Hematopoietic multipotent progenitor cell (in vitro differentiated cells): ENCODE measurements at regions not wholly inside any gene's neighbourhood (a gene's known extent, or its start where the extent isn't known, plus 50 kb on each side); places are given as distances from the start of the nearest gene placed in this dataset.
"Not testable (repeated sequence)": the region's sequence is repeated elsewhere in the genome, so short reads cannot be mapped to it uniquely, and the experiment has no call there.

ENCODE experiments used
- DNase-seq, 3 donors: peaks; one replicate each; pipeline ENCODE4 v3.0.0-alpha.2; 2011 to 2015; ENCODE audit warnings: low read depth in 2 of 3, low spot score in 2 of 3

- no peak for DNase-seq
Measured at GRCh38 chr12:94817695-94818075, 167.3 kb upstream of the TMCC3 start.

- not testable (repeated sequence) for DNase-seq
Measured at GRCh38 chr12:94817201-94817600, 166.8 kb upstream of the TMCC3 start.

DNA sequence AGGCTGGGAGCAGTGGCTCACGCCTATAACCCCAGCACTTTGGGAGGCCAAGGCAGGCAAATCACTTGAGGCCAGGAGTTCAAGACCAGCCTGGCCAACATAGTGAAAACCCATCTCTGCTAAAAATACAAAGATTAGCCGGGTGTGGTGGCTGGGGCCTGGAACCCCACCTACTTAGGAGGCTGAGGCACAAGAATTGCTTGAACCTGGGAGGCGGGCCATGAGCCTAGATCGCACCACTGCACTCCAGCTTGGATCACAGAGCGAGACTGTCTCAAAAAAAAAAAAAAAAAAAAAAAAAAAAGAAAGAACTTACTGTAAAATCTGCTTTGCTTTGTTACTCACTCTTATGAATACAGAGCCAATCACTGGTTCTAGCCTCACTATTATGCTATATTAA lies 166.4 kb upstream of the TMCC3 start:
- DNase-seq, result not testable (repeated sequence)

DNA sequence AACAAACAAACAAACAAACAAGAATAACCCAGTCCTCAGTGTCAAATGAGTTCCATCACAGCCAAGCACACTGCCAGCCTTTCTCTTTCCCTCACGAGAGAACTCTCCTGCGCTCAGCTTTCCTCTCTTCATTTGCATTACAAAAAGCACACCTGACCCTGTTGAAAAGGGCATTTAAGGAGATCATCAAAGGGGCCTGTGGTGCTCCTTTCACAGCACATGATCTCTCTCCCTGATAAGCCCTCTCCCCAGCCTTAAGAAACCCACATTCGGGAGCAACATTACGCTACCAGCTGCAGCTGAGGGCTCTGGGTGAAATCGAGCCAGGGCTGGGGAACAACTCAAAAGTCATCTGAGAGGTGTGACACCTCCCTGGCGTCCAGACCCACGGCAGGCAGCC lies 165.6 kb upstream of the TMCC3 start:
- no peak for DNase-seq

GRCh38 chr12:94815450-94815849 lies 165.1 kb upstream of the TMCC3 start:
- no peak for DNase-seq

GRCh38 chr12:94813314-94813713 lies 163.0 kb upstream of the TMCC3 start:
- DNase-seq, result peak in 1 of 3 donors; percentile 23

- no peak for DNase-seq
Measured at GRCh38 chr12:94812345-94812744, 162.0 kb upstream of the TMCC3 start.

- DNase-seq, result no peak
Measured at GRCh38 chr12:94811611-94812010, 161.3 kb upstream of the TMCC3 start.

DNA sequence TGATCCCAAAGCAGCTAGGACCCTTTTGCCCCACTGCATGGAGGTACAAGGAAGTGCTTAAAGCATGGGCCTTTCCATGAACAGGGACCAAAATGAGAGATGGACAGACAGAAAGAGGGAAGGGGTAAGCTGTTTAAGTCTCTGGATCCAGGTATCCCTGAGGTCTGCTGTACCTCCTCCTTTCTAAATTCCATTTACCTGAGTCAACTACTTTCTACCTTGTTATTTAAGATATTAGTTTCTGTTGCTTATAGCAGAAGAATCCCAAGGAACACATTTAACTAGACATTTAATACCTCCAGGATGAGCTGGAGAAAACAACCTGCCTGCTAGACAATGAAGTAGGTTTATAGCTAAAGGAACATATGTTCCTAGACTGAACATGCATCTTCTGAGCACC lies 157.6 kb upstream of the TMCC3 start:
- no peak for DNase-seq

DNA sequence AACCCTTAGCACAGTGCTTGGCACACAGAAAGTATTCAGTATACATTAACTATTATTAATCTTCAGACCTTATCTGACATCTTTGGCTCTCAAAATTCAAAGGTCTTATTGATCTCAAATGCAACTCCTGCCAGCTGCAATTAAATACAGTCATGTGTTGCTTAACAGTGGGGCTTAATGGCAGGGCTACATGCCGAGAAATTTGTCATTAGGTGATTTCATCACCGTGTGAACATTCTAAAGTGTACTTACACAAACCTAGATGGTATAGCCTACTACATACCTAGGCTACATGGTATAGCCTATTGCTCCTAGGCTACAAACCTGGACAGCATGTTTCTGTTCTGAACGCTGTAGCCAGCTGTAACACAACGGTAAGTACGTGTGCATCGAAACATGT lies 156.3 kb upstream of the TMCC3 start:
- DNase-seq, result no peak

DNA sequence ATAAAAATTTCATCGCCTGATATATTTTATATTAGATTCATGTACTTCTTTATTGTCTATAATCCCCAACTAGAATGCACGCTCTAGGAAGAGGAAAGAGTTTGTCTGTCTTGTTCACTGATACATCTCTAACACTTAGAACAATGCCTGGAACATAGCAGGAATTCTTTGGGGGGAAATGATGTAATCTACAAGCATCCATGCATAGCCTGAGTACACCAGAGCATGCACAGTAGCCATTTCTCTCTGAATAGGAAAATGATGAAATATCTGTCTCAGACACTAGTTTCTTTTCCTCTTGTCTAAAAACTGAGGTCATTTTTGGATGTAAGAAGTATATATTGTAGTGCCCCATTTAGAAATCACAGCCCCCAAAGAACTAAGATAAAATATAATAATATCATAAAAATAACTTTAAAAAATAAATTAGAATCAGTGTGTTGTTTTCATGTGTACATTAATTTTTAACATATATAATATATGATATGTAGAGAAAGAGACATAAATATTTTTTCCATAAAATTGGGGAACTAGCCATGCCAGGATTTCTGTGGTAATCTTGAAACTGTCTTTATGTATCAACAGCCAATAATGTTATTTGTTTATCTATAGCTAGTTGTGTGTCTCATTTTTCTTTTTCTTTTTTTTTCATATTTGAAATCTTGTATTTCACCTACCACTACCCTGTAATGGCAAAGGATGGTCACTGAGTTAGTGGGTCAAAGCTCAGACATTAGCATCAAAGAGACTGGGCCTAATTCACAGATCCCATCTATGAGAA lies 155.6 kb upstream of the TMCC3 start:
- DNase-seq, result no peak

GRCh38 chr12:94803939-94804338 lies 153.6 kb upstream of the TMCC3 start:
- DNase-seq, result no peak

- DNase-seq, result no peak
Measured at GRCh38 chr12:94802796-94803195, 152.4 kb upstream of the TMCC3 start.

- DNase-seq, result no peak
Measured at GRCh38 chr12:94801745-94802144, 151.4 kb upstream of the TMCC3 start.

DNA sequence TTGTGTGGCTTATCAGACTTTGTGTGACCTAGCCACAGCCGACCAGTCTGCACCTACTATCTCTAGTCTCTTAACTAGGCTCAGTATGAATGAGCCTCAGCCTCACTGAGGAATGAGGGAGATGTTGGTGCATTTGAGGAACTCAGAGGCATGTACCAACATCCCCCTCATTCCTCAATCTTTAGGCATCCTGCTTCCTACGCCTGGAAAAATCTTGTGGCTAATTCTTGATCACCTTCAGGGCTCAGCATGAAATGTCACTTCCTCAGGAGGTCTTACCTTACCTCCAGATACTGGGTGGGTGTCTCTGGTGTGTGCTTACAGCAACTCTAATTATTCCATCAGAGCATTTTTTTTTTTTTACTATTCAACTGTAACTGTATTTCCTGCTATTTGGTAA lies 148.8 kb upstream of the TMCC3 start:
- DNase-seq, result no peak

DNA sequence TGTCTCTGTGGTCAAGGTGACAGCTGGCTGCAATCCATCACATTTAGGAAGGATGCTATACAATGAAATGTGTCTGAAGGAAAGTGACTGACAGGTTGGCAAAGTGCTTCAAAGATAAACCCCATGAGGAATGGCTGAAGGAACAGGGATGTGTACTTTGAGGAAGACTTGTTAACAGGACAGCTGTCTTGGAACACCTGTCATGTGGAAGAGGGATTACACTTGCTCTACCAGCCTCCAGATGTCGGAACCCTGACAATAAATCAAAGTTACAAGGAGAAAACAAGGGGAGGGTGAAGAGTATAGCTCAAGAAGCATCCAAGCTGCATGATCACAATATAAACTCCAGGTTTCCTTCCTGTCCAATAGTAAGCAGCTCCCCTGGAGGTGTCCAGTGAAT lies 147.8 kb upstream of the TMCC3 start:
- no peak for DNase-seq

GRCh38 chr12:94795520-94795919 lies 145.2 kb upstream of the TMCC3 start:
- no peak for DNase-seq

DNA sequence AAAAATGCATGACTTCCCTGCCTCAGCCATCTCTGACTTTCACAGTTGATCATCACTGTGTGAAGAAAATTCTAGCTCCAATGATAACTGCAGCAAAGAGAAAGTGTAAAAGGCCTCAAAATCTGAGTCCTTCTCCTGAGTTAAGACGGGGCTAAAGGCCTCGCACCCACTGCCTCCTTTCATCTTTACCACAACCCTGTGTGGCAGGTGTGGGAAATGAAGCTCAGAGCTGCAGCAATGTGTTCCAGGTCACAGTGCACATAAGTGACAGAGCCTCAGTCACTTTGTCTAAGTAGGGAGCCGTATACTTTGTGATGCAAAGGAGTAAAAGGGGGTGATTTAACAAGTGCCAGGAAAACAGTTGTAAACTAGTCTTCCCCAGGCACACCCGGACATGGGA lies 144.7 kb upstream of the TMCC3 start:
- no peak for DNase-seq

- no peak for DNase-seq
Measured at GRCh38 chr12:94793191-94793595, 142.8 kb upstream of the TMCC3 start.

DNA sequence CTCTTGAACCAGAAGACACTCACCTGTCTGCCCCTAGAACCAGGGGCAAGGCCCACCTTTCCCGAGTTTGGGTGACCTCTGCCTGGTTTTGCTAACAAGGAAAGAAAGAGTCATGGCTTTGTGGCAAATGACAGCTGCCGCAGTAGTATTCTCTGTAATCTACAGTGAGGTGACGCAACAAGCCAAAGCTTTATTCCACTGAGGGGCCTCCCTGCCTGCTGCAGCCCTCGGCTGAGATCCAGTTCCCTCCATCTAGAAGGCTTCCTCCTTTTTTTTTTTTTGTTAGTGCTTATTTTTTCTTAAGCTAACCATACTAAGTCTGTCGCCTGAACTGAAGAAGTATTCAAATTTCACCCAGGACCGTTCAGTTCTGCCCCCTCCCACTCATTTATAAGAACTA lies 142.3 kb upstream of the TMCC3 start:
- peak in 2 of 3 donors; percentile 39 to 74 for DNase-seq

- DNase-seq, result no peak
Measured at GRCh38 chr12:94791933-94792332, 141.6 kb upstream of the TMCC3 start.

GRCh38 chr12:94790825-94791224 lies 140.5 kb upstream of the TMCC3 start:
- DNase-seq, result no peak

GRCh38 chr12:94790370-94790769 lies 140.0 kb upstream of the TMCC3 start:
- DNase-seq, result no peak
